CD4-positive, alpha-beta T cell (primary cell): ENCODE measurements at regions not wholly inside any gene's neighbourhood (a gene's known extent, or its start where the extent isn't known, plus 50 kb on each side); places are given as distances from the start of the nearest gene placed in this dataset.

ENCODE experiments used
- ATAC-seq: fragments of 200-7000 bp; cut with Tn5 transposase; one replicate; pipeline ENCODE4 v1.10.0; 2022; ENCODE audit warnings: mild to moderate bottlenecking; ENCODE audit not compliant: poor library complexity
- CTCF ChIA-PET: fragments of 350-600 bp; sonication (Branson Sonifier 250); formaldehyde crosslinking; loops from one replicate; lab custom pipeline; 2021; ENCODE audit warnings: antibody characterized with exemption, inconsistent platforms; lab: Charles Lee
- POLR2A ChIA-PET: fragments of 350-600 bp; sonication (Branson Sonifier 250); formaldehyde crosslinking; loops from one replicate; lab custom pipeline; 2021; ENCODE audit warnings: antibody characterized with exemption, inconsistent platforms; lab: Charles Lee
- DNase-seq, 14 experiments: peaks; one replicate each; pipeline ENCODE4 v3.0.0-alpha.2; 2013 to 2020; ENCODE audit warnings: mixed read lengths in 2 of 14
- H3K27ac ChIP-seq, 2 donors: one replicate each; pipeline versions ENCODE4 v1.5.1 to v1.7.0; 2013; ENCODE audit warnings: low read length in 2 of 2, low read depth in 1 of 2, mild to moderate bottlenecking in 1 of 2
- H3K27me3 ChIP-seq, 2 experiments: 1 replicate in 1 of 2; 2 replicates in 1 of 2; pipeline versions ENCODE4 v1.6.1 to v1.7.0; 2013; ENCODE audit warnings: low read length in 2 of 2, control low read depth in 1 of 2, mild to moderate bottlenecking in 1 of 2, moderate library complexity in 1 of 2; ENCODE audit not compliant: insufficient read depth in 2 of 2, control insufficient read depth in 1 of 2
- H3K36me3 ChIP-seq: one replicate; pipeline ENCODE4 v1.6.1; 2013; ENCODE audit warnings: low read length, control low read depth; ENCODE audit not compliant: insufficient read depth
- H3K4me1 ChIP-seq: one replicate; pipeline ENCODE4 v1.6.1; 2013; ENCODE audit warnings: low read length, control low read depth; ENCODE audit not compliant: insufficient read depth
- H3K4me3 ChIP-seq: one replicate; pipeline ENCODE4 v1.5.1; 2013; ENCODE audit warnings: mild to moderate bottlenecking, low read length, moderate library complexity
- H3K9me3 ChIP-seq, 2 experiments: 1 replicate in 1 of 2; 2 replicates in 1 of 2; pipeline versions ENCODE4 v1.6.1 to v1.7.0; 2013; ENCODE audit warnings: low read length in 2 of 2, mild to moderate bottlenecking in 2 of 2, control low read depth in 1 of 2, moderate library complexity in 1 of 2; ENCODE audit not compliant: control insufficient read depth in 1 of 2, insufficient read depth in 1 of 2
- H3K27ac Mint-ChIP-seq: one replicate; pipeline ENCODE4 v1.8.0; 2020; ENCODE audit warnings: mixed read lengths
- H3K27me3 Mint-ChIP-seq: one replicate; pipeline ENCODE4 v1.8.0; 2021; ENCODE audit warnings: mixed read lengths
- H3K36me3 Mint-ChIP-seq: one replicate; pipeline ENCODE4 v1.8.0; 2021; ENCODE audit warnings: low read depth, mixed read lengths
- H3K4me1 Mint-ChIP-seq: one replicate; pipeline ENCODE4 v1.8.0; 2021; ENCODE audit warnings: low read depth, mixed read lengths
- H3K4me3 Mint-ChIP-seq: one replicate; pipeline ENCODE4 v1.8.0; 2020; ENCODE audit warnings: mild to moderate bottlenecking, mixed read lengths
- H3K9me3 Mint-ChIP-seq: one replicate; pipeline ENCODE4 v1.8.0; 2020; ENCODE audit warnings: mixed read lengths
- intact Hi-C, 2 experiments: fragments of 100-400 bp; cut with DNase I in 1 of 2; cut with micrococcal nuclease in 1 of 2; formaldehyde crosslinking; loops; one replicate each; pipeline versions ENCODE4 v1.15.1 to v1.9.0; 2023 to 2025; cut with DNase I, micrococcal nuclease
- TF ChIP-seq, protein P1 (sequence below): fragments of 200-600 bp; IDR thresholded peaks from one replicate; pipeline ENCODE4 v1.8.0; 2022; ENCODE audit warnings: antibody characterized with exemption, mild to moderate bottlenecking

DNA sequence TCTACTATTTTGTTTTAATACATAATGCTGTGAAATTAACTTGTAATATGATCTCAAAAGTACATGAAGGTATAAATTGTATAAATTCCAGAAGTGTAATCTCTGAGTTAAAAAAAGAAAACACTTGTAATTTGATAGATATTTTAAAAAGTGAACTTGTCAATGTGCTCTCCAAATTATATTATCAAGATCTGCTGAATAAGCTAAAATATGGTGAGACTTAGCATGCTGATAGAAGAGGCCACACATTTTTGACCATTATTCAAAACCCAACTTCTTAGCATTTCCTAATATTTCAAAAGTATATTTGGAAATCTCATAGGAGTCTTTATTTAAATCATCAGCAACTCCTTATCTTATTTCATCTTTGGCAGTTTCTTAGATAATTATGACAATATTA is 657.1 kb upstream of the BOD1L1 start:
- ChIA-PET POLR2A (interaction anchor here (1.0 kb wide), 1 partner anchor 11 kb away, joined by 3 read pairs; no protein-coding TSS in a partner anchor), CTCF (no interaction called here)
- Histone ChIP-seq H3K4me1 (no peaks in the 10 kb centered on the region), H3K36me3 (no peaks in the 10 kb centered on the region), H3K27ac (no peak overlapping the region), H3K9me3 (no peaks in the 10 kb centered on the region), H3K27me3 (no peaks in the 10 kb centered on the region), H3K4me3 (no peak overlapping the region)
- ATAC-seq (no peak), DNase-seq (no peak)
- no peaks in the 10 kb centered on the region for H3K36me3 Mint-ChIP-seq
- no peaks in the 10 kb centered on the region for H3K27me3 Mint-ChIP-seq
- no peak overlapping the region for H3K27ac Mint-ChIP-seq
- TF ChIP-seq, protein P1, sequence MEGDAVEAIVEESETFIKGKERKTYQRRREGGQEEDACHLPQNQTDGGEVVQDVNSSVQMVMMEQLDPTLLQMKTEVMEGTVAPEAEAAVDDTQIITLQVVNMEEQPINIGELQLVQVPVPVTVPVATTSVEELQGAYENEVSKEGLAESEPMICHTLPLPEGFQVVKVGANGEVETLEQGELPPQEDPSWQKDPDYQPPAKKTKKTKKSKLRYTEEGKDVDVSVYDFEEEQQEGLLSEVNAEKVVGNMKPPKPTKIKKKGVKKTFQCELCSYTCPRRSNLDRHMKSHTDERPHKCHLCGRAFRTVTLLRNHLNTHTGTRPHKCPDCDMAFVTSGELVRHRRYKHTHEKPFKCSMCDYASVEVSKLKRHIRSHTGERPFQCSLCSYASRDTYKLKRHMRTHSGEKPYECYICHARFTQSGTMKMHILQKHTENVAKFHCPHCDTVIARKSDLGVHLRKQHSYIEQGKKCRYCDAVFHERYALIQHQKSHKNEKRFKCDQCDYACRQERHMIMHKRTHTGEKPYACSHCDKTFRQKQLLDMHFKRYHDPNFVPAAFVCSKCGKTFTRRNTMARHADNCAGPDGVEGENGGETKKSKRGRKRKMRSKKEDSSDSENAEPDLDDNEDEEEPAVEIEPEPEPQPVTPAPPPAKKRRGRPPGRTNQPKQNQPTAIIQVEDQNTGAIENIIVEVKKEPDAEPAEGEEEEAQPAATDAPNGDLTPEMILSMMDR: no peak
- H3K4me1 Mint-ChIP-seq: no peaks in the 10 kb centered on the region
- peaks cover 6% of the 10 kb centered on the region for H3K9me3 Mint-ChIP-seq
- intact Hi-C loops: no loop called here
- no peak overlapping the region for H3K4me3 Mint-ChIP-seq

DNA sequence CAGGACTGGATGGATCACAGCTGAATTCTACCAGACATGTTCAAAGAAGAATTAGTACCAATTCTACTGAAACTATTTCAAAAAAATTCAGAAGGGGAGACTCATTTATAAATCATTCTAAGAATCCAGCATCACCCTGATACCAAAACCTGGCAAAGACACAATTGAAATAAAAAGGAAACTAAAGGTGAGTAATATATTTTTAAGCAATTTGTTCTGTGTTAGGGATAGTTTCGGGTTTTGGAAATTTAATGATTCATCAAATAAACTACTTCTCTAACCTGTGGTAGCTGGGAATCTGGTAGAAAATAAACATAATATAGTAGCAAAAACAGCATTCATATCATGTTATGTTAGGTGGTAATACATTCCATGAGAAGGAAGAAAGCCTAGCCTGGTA is 662.2 kb upstream of the BOD1L1 start:
- DNase-seq (no peak), ATAC-seq (no peak)
- ChIA-PET CTCF (no interaction called here), POLR2A (no interaction called here)
- H3K27ac Mint-ChIP-seq: no peak overlapping the region
- intact Hi-C loops: no loop called here
- Histone ChIP-seq H3K9me3 (no peaks in the 10 kb centered on the region), H3K4me3 (no peak overlapping the region), H3K27ac (no peak overlapping the region), H3K27me3 (no peaks in the 10 kb centered on the region), H3K36me3 (no peaks in the 10 kb centered on the region), H3K4me1 (no peaks in the 10 kb centered on the region)
- TF ChIP-seq, protein P1: no peak
- no peaks in the 10 kb centered on the region for H3K27me3 Mint-ChIP-seq
- no peaks in the 10 kb centered on the region for H3K36me3 Mint-ChIP-seq
- H3K9me3 Mint-ChIP-seq: peaks cover 6% of the 10 kb centered on the region
- H3K4me3 Mint-ChIP-seq: no peak overlapping the region
- H3K4me1 Mint-ChIP-seq: no peaks in the 10 kb centered on the region

DNA sequence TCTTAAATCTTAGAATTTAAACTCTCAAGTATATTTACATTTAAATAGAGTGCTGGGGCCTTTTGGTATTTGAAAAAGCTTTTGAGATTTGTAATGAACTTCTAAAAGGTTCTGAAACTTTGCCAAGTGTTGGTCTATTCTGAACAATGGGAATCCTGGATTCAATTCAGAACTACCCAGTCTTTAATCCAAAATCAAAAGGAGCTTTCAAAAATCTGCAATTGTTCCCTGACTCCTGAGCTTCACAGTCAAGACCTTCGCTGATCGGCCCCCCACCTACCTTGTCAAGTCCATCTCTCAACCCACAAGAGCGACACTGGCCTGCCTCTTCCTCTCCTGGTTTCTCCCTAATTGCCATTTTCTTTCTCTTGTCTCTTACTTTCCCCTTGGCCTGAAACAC is 666.1 kb upstream of the BOD1L1 start:
- intact Hi-C loops: no loop called here
- no peak overlapping the region for H3K4me3 Mint-ChIP-seq
- no peaks in the 10 kb centered on the region for H3K27me3 Mint-ChIP-seq
- ChIA-PET POLR2A (no interaction called here), CTCF (no interaction called here)
- no peaks in the 10 kb centered on the region for H3K36me3 Mint-ChIP-seq
- H3K27me3 ChIP-seq: no peaks in the 10 kb centered on the region
- H3K27ac ChIP-seq: no peak overlapping the region
- DNase-seq (no peak), ATAC-seq (no peak)
- no peaks in the 10 kb centered on the region for H3K4me1 ChIP-seq
- TF ChIP-seq, protein P1: no peak
- peaks cover under 1% of the 10 kb centered on the region for H3K9me3 Mint-ChIP-seq
- no peak overlapping the region for H3K27ac Mint-ChIP-seq
- H3K4me3 ChIP-seq: no peak overlapping the region
- peaks cover 0 to 3% of the 10 kb centered on the region in 2 experiments for H3K9me3 ChIP-seq
- H3K36me3 ChIP-seq: no peaks in the 10 kb centered on the region
- H3K4me1 Mint-ChIP-seq: no peaks in the 10 kb centered on the region
